ENCODE measurements at regions not wholly inside any gene's neighbourhood (a gene's known extent, or its start where the extent isn't known, plus 50 kb on each side); places are given as distances from the start of the nearest gene placed in this dataset.

- 95% methylated on average over 2 of the region's 2 CpGs for WGBS
Observed at GRCh38 chr2:144258154-144258553, 261.8 kb downstream of the ZEB2 start.

GRCh38 chr2:144256996-144257707 lies 262.8 kb downstream of the ZEB2 start:
- 88% methylated on average over 1 of the region's 1 CpG for WGBS
- H3K27ac ChIP-seq, result no peak overlapping the region
- no peaks in the 10 kb centered on the region for H3K36me3 ChIP-seq
- DNase-seq (ENCODE audit: low spot score), result no peak
- H3K4me1 ChIP-seq (replicated peaks), result no peaks in the 10 kb centered on the region
- H3K4me3 ChIP-seq, result no peak overlapping the region
- no peaks in the 10 kb centered on the region for H3K27me3 ChIP-seq (replicated peaks; ENCODE audit: insufficient read depth)
- no peaks in the 10 kb centered on the region for H3K9me3 ChIP-seq
- TF ChIP-seq POLR2AphosphoS5 (IDR thresholded peaks at IDR 0.05), result no peak
- TF ChIP-seq POLR2A (IDR thresholded peaks at IDR 0.05), result no peak
- TF ChIP-seq, protein P1, sequence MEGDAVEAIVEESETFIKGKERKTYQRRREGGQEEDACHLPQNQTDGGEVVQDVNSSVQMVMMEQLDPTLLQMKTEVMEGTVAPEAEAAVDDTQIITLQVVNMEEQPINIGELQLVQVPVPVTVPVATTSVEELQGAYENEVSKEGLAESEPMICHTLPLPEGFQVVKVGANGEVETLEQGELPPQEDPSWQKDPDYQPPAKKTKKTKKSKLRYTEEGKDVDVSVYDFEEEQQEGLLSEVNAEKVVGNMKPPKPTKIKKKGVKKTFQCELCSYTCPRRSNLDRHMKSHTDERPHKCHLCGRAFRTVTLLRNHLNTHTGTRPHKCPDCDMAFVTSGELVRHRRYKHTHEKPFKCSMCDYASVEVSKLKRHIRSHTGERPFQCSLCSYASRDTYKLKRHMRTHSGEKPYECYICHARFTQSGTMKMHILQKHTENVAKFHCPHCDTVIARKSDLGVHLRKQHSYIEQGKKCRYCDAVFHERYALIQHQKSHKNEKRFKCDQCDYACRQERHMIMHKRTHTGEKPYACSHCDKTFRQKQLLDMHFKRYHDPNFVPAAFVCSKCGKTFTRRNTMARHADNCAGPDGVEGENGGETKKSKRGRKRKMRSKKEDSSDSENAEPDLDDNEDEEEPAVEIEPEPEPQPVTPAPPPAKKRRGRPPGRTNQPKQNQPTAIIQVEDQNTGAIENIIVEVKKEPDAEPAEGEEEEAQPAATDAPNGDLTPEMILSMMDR (IDR thresholded peaks at IDR 0.05), result no peak
- intact Hi-C loops (cut with DNase I), result no loop called here

More at GRCh38 chr2:144258154-144258553, 261.8 kb downstream of the ZEB2 start:
- H3K4me3 ChIP-seq, result no peak overlapping the region
- H3K27me3 ChIP-seq (replicated peaks; ENCODE audit: insufficient read depth), result no peaks in the 10 kb centered on the region
- TF ChIP-seq, protein P1 (IDR thresholded peaks at IDR 0.05), result no peak
- no peak for TF ChIP-seq POLR2AphosphoS5 (IDR thresholded peaks at IDR 0.05)
- TF ChIP-seq POLR2A (IDR thresholded peaks at IDR 0.05), result no peak
- no peak for DNase-seq (ENCODE audit: low spot score)
- no peak overlapping the region for H3K27ac ChIP-seq
- no peaks in the 10 kb centered on the region for H3K36me3 ChIP-seq
- no peaks in the 10 kb centered on the region for H3K4me1 ChIP-seq (replicated peaks)
- intact Hi-C loops (cut with DNase I), result no loop called here
- H3K9me3 ChIP-seq, result no peaks in the 10 kb centered on the region

- Histone ChIP-seq H3K27me3 (replicated peaks; ENCODE audit: insufficient read depth) (no peaks in the 10 kb centered on the region), H3K27ac (no peak overlapping the region), H3K4me1 (replicated peaks) (no peaks in the 10 kb centered on the region), H3K4me3 (no peak overlapping the region), H3K9me3 (no peaks in the 10 kb centered on the region), H3K36me3 (no peaks in the 10 kb centered on the region)
- intact Hi-C loops (cut with DNase I), result no loop called here
- 96% methylated on average over 2 of the region's 2 CpGs for WGBS
- TF ChIP-seq POLR2A (IDR thresholded peaks at IDR 0.05) (no peak), POLR2AphosphoS5 (IDR thresholded peaks at IDR 0.05) (no peak)
- TF ChIP-seq, protein P1 (IDR thresholded peaks at IDR 0.05), result no peak
- DNase-seq (ENCODE audit: low spot score), result no peak
Observed at GRCh38 chr2:144254342-144255235, 265.3 kb downstream of the ZEB2 start.

DNA sequence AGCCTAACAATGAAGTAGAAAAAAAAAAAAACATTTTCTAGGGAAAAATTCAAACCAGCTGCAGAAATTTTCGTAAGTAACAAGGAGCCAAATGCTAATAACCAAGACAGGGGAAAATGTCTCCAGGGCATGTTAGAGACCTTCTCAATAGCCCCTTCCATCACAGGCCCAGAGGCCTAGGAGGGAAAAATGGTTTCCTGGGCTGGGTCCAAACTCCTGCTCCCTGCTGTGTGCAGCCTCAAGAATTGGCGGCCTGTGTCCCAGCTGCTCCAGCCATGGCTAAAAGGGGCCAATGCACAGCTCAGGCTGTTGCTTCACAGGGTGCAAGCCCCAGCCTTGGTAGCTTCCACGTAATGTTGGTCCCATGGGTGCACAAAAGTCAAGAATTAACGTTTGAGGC lies 266.2 kb downstream of the ZEB2 start:
- Histone ChIP-seq H3K9me3 (no peaks in the 10 kb centered on the region), H3K27ac (no peak overlapping the region), H3K4me3 (no peak overlapping the region), H3K27me3 (replicated peaks; ENCODE audit: insufficient read depth) (no peaks in the 10 kb centered on the region), H3K4me1 (replicated peaks) (no peaks in the 10 kb centered on the region), H3K36me3 (no peaks in the 10 kb centered on the region)
- no peak for DNase-seq (ENCODE audit: low spot score)
- 96% methylated on average over 4 of the region's 4 CpGs for WGBS
- TF ChIP-seq, protein P1 (IDR thresholded peaks at IDR 0.05), result no peak
- no peak for TF ChIP-seq POLR2AphosphoS5 (IDR thresholded peaks at IDR 0.05)
- intact Hi-C loops (cut with DNase I), result no loop called here
